ENCODE measurements at regions not wholly inside any gene's neighbourhood (a gene's known extent, or its start where the extent isn't known, plus 50 kb on each side); places are given as distances from the start of the nearest gene placed in this dataset.
A peak's percentile ranks its signal among the peaks of the same experiment; 100 is the strongest.
"Not testable (repeated sequence)": the region's sequence is repeated elsewhere in the genome, so short reads cannot be mapped to it uniquely, and the experiment has no call there.

- DNase-seq, result peak in 2 of 3 donors; percentile 12 to 49
Observed at GRCh38 chr6:57984575-57984974, 667.1 kb downstream of the PRIM2 start.

GRCh38 chr6:57985734-57986133, 668.3 kb downstream of the PRIM2 start:
- peak; percentile 19 to 71 (median 19) for DNase-seq

DNA sequence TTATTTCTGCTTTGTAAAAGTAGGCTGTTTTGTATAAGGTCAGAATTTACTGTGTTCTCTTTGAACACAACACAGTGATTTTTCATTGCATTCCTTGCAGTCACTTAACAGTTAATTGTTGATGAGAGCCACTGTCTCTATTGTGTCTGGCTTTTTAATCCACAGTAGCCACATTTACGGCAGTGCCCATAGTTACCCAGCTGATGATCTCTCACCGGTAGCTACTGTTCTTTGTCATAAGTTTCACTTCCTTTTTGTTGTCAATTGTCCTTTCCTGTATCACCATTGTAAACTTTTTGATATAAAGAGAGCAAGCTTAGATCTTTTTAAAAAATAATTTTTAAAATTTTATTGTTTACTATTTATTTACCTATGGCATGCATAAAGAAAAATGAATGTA, 669.2 kb downstream of the PRIM2 start:
- not testable (repeated sequence) for DNase-seq

- DNase-seq, result not testable (repeated sequence)
Observed at GRCh38 chr6:57989520-57990080, 672.2 kb downstream of the PRIM2 start.

DNA sequence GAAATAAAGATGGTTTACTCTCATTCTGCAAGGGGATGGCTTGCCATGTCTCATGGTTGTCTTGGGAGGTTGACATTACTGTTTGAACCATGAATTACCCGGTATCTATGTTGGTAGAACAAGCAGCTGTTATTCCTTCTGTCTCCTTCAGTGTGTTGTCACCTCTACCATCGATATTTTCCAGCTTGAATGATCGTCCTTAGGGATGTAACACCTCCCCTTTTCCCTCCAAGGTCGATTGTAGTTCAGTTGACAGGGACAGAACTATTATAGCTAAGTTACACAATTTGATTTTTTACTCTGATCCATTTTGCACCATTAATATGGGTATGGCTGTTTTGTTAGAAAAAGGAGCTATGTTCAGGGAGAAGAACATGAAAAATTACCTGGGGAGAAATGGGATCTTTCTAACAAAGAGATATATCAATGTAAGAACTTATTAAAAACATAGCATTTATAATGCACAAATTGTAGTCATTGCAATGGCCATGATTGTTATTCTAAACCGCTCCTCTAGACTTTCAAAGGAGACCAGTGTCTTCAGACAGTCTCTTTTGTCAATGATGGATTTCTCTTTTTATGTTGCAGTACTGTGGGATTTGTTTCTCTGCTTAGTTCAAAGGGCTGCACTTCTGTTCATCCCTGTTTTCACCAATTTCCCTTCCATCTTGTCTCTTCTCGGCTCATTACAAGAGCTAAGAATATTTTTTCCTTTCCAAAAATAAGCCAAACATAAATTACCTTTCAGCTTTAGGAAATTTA, 681.6 kb downstream of the PRIM2 start:
- DNase-seq, result not testable (repeated sequence)

GRCh38 chr6:58000233-58000632, 682.8 kb downstream of the PRIM2 start:
- DNase-seq, result not testable (repeated sequence)

GRCh38 chr6:58003417-58004167, 686.2 kb downstream of the PRIM2 start:
- not testable (repeated sequence) for DNase-seq

DNA sequence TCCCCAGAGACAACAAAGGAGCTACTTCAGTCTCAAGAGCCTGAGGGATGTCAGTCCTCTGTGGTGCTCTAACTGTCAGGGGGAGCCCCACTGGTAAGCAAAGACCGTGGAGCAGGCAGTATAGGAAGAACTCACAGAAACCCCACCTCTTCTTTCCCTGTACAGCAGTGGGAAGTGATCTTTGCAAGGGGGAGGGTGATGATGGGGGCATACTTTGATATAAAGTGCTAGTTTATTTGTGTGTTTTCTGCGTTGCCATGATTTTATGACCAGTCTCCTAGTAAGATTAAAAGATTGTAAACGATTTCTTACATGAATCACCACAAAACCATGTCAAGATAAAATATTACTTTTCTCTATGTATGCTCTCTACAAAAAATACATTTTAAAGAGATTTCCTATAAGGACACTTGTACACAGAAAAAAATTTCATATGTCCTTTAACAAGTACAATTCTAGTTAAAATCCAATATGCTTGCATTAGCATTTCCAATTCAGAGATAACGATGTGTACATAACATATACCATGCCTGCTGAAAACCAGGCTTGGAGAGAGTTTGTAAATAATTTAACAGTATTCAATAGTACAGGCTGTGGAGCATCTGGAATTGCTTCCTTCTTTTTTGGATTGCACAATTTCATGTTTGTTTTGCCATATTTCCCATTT, 690.0 kb downstream of the PRIM2 start:
- DNase-seq, result peak in 1 of 3 donors; percentile 26

DNA sequence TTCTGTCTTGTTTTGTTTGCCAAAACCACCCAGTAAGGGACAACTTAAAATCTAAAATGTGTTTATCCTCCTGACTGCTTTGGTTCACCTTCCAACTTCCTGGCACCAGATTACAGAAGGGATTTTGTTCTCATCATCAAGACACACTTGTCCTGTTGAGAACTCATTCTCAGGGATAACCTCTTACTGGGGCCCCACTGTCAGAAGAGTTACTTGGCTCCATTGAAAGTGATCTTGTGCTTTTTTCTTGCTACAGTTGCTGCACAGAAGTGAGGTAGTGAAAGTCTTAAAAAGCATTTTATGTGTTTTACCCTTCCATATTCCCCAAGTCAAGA, 690.5 kb downstream of the PRIM2 start:
- peak in 1 of 3 donors; percentile 59 for DNase-seq

- peak in 2 of 3 donors; percentile 21 to 57 for DNase-seq
Observed at GRCh38 chr6:58011954-58012600, 694.6 kb downstream of the PRIM2 start.

GRCh38 chr6:58016614-58017013, 699.2 kb downstream of the PRIM2 start:
- not testable (repeated sequence) for DNase-seq

DNA sequence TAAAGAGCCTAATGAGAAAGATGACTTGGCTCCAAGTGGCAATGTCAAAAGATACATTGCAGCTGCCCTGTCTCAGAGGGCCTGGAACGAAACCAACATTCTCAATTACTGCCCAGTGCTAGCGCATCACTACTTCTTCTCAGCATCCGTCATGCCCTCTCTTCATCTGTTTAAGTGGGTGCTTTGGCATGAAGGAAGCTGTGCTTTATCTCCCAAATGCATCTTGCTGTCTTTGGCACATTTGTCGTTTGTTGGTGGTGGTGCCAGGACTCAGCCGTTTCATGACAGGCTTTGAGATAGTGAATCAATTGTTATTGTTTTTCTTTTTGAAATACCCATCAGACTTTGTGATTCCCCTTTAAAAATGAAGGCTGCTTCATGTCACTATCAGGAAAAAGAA, 710.8 kb downstream of the PRIM2 start:
- peak in 1 of 3 donors; percentile 7 for DNase-seq

DNA sequence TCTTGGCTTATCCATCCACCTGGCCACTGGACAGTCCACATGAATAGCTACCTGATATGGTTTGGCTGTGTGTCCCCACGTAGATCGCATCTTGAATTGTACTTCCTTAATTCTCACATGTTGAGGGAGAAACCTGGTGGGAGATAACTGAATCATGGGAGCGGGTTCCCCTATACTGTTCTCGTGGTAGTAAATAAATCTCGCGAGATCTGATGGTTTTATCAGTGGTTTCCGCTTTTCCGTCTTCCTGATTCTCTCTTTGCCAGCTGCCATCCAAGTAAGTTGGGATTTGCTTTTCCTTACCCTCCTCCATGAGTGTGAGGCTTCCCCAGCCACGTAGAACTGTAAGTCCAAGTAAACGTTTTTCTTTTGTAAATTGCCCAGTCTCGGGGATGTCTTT, 720.8 kb downstream of the PRIM2 start:
- not testable (repeated sequence) for DNase-seq

- not testable (repeated sequence) for DNase-seq
Observed at GRCh38 chr6:58046584-58046983, 729.2 kb downstream of the PRIM2 start.

DNA sequence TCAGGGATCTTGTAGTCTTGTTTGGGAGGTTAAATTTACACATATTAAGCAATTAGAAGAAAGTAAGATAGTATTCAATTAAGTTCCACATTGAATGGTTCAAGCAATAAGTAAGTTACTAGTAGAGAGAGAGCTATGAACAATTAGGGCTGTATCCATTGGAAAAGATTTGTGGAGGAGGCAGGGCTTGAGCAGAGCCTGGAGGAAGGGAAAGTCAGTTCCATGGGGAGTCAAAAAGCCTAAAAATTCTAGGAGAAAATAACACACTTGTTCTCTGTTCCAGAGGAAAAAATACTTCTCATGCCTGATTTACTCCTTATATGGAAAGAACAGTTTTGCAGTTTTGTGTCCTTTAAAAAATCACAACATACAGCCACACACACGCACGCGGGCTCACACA, 730.0 kb downstream of the PRIM2 start:
- DNase-seq, result peak in 1 of 3 donors; percentile 22

GRCh38 chr6:58047865-58048264, 730.4 kb downstream of the PRIM2 start:
- DNase-seq, result not testable (repeated sequence)

- peak in 2 of 3 donors; percentile 16 to 42 for DNase-seq
Observed at GRCh38 chr6:58055465-58056176, 738.2 kb downstream of the PRIM2 start.

DNA sequence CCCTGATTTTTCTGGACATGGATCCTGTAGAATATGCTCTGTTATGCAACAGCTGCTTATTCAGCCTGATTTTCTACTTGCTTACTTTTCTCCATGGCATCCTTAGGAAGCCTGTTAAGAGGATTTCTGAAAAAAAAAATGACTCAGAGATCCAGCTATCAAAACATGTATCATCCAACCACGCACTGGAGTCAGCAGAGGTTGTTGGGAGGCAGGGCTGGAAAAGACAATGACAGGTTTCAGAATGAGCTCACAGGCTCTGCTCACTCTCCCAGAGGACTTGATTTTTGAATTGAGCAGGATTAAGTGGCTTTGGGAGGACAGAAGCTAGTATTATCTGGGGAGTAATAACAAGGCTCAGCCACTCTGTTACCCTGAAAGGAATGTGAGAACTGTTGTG, 742.3 kb downstream of the PRIM2 start:
- DNase-seq, result peak in 1 of 3 donors; percentile 22

DNA sequence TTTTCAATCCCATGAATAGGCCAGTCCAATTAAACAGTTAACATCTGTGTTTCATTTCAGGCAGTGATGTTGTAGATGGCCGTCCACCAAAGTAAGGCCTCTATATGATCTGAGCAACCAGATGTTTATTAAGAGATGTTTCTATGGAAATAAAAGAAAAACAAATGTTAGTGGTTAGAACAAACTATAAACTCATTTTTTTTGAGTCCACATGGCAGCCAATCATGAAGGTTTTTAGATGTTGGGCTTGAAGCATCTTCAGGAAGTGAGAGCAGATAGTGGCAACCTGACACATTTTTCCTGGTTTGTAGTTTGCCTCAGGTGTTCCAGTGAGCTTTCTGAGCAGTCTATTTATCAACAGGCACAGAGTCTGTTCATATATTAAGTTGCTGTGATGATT, 746.1 kb downstream of the PRIM2 start:
- peak in 1 of 3 donors; percentile 53 for DNase-seq

DNA sequence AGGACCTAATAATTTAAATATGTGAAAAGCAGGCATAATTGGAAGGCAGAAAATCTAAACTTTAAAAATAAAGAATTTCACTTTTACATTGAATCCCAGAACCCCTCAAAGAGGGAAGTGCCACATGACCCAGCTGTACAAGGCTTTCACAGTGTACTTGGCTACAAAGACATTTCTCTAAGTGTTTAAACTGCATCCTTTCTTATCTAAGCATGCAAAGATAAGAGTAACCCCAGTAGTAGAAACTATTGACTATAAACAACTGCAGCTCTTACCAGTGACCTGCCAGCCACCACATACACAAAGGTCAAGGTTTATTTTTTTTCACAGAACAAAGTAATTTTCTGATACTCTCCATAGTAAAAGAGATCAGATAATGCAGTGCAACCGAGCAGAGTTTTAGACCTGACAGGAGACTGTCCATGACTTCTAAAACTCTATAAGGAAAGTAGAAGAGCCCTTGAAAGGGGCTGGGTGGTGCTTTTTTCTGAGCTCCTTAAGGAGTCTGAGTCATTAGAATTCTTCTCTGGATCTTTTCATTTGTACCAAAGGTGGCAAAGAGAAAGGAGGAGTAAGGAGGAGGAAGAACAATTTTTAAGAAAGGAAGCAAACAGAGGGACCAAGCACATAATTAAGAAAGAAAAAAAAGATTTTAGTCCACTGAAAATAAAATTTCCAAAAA, 750.6 kb downstream of the PRIM2 start:
- DNase-seq, result not testable (repeated sequence)

Data from muscle of back (tissue), 3 donors.